Left kidney (tissue), 1 donor: ENCODE measurements at regions not wholly inside any gene's neighbourhood (a gene's known extent, or its start where the extent isn't known, plus 50 kb on each side); places are given as distances from the start of the nearest gene placed in this dataset.

Experiments
- DNase-seq: peaks from one replicate; pipeline ENCODE4 v3.0.0-alpha.2; 2013

DNA sequence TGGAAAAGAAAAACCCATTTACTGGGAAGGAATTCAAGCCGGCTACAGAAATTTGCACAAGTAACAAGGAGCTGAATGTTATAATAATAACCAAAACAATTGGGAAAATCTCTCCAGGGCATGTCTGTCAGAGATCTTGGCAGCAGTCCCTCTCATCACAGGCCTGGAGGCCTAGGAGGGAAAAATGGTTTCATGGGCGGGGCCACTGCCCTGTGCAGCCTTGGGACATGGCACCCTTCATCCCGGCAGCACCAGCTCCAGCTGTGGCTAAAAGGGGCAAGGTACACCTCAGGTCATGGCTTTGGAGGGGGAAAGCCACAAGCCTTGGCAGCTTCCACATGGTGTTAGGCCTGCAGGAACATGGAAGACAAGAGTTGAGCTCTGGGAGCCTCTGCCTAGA is 513.1 kb upstream of the CNKSR2 start:
- no peak for DNase-seq

DNA sequence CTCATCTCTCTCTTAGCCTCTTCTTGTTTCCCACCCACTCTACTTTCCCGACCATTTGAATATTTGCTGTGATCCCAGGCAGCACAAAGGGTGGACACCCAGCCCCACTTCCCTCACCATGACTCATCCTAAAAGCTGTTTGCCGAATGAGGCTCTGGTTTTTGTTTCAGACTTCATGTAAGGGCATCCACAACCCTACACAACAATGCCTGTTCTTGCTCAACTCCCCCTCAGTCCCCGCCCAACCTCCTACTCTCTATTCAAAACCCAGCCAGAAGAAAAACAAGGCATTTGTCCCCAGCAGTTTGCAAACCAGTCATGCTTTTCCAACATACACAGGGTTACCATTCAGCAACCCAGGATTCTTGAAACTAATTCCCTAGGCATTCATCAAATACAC is 516.5 kb upstream of the CNKSR2 start:
- DNase-seq = no peak

DNA sequence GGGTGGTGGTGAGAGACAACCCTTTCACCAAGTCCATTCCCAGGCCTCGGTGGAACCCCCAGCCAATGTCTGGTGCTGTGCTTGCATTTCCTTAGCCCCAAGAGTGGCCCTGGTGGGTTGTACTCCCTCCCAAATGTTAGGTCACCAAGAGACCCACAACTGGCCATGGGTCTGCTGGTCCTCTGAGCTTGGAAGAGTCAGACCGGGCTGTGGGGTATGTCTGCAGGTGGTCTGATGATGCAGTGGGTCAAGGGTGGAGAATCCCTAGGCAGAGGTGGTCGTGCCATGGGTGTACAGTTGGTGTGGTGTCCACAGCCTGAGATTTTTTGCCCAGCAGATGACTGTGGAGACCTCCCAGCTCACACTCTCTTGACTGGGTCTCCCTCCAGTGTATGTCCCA is 535.7 kb upstream of the CNKSR2 start:
- DNase-seq = no peak

DNA sequence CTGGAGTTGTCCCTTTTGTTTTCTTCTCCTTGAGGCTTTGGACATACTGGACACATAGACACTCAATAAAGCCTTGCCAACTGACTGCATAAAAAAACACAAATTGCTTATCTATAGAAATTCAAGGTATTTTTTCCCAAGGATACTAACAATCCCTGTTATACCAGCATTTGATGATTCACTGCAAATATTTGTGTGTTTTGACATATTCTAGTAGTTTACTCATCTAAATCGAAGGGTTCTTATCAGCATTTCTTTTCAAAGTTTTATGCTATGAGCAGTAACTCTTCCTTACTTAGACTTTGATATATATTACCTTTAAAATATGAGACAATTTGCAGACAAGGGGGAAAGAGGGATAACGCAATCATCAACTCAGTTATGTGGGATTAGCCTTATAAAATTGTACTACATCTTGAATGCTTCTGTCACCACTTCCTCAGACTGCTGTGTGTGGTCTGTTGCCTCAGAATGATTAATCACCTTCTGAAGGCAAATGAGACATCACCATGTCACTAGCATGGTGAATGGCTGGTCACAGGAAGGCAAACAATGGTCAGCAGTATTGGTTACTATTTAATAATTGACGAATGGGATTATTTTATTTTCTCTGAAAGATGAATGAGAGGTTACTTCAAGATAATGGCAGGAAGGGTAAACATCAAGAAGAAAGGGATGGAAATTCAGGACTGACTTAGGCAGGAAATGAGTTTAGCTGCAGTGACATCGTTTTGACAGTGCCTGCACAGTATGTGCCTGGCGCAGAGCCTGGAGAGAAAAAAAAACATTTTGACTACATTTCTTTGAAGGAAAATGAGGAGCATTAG is 544.3 kb upstream of the CNKSR2 start:
- DNase-seq = no peak

DNA sequence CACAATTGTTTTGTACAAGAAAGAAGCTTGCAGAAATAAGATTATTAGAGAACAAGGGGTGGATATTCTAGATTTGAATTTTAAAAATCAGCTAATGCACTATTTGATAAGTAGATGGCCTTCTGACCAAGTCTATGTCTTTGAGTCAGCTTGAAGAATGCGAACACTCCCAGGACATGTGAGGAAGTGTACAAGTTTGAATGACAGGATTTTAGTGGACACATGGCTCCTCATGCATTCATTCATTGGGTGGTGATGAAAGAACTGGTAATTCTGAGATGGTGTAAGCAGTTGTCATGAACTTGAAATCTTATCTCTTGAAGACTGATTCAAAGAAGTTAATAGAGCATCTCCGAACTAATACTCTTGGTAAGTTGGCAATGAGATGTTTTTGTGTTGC is 548.2 kb upstream of the CNKSR2 start:
- DNase-seq = no peak

DNA sequence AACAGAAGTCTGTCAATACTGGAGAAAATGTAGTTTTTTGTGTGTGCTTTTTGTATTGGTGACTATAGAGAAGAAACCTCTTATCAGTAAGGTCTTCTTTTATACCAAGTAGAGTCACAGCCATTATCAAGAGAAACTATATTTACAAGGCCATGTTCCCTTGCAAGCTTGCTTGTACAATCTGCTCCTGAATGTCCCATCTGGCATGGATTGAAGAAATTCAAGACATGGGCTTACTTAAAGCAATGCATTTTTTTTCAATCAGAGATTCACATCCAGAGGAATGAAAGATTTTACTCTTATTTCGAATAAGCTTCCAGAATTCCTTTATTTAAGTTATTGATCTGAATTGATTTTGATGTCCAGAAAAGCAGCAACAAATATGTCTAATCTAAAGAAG is 537.3 kb upstream of the RPS6KA3 start:
- DNase-seq = no peak

DNA sequence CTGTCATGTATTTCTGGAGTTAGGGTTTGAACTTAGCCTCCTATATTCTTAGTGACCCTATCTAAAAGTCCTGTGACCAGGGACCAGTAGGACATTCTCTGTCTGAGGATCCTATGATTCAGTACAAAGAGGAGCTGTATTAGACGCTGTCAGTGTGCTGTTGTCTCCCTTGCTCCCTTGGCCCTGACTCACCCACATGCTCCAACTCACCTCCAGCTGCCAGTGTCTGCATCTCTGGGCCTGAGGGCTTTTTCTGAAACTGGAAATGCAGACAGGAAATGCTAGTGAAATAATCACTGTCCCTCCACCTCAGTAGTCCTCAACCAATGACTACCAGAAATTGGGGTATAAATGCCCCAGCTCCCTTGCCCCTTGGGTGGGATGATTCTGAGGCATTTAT is 535.3 kb upstream of the RPS6KA3 start:
- DNase-seq = no peak

DNA sequence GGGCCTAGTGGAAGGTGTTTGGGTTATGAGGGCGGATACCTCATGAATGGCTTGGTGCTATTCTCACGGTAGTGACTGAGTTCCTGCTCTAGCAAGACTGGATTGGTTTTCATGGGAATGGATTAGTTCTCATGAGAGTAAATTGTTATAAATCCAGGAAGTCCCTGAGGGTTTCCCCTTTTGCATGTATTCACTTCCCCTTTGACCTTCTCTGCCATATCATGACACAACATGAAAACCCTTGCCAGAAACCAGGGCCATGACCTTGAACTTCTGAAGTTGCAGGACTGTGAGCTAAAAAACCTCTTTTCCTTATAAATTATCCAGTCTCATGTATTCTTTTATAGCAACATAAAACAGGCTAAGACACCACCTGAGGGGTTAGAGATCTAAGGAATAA is 529.7 kb upstream of the RPS6KA3 start:
- DNase-seq = no peak

DNA sequence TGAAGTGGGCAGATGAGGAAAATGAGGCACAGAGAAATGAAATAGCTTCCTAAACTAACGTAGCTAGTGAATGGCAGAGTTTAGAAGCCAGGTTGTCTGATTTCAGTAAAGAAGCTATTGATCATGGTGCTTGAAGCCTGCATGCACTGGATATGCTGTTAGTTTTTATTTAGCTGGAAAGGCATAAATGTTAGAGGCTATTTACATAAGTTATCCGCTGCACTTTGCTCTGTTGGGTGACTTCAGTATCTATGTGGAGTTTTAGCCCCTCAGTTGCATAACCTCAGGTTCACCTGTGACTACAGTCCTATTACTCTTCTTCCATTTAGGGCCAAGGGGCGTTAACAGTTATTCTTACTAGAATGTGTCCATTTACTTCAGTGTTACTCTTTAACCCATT is 522.4 kb upstream of the RPS6KA3 start:
- DNase-seq = no peak

DNA sequence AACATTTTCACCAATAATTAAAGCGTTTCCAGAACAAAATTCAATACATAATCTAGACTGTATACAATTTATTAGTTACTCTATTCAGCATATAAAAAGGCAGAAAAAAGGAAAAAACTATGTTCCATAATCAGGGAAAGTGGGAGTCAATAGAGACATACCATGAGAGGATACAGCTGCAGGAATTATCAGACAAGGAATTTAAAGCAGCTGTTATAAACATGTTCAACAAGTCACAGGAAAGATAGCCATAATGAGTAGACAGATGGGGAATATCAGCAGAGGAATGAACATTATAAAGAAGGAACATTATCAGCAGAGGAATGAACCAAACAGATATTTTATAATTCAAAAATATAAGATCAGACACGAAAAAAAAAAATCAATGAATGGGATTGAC is 500.6 kb upstream of the RPS6KA3 start:
- DNase-seq = no peak

DNA sequence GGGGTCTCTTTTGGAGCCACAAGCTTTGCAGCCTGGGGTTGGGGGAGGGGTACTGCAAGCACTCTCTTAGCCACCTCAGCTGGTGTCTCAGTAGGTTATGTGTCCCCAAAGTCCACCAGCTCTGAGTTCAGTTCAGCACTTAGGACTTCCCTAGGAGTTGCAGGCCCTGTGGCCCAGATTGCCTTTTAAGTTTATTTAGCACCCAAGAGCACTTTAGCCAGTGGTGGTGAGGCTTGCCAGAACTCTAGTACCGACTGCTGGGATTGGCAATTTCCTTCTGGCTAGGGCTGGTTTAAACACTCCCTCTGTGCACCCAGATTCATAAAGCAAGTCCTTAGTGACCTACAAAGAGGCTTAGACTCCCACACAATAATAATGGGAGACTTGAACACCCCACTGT is 489.9 kb upstream of the RPS6KA3 start:
- no peak for DNase-seq

DNA sequence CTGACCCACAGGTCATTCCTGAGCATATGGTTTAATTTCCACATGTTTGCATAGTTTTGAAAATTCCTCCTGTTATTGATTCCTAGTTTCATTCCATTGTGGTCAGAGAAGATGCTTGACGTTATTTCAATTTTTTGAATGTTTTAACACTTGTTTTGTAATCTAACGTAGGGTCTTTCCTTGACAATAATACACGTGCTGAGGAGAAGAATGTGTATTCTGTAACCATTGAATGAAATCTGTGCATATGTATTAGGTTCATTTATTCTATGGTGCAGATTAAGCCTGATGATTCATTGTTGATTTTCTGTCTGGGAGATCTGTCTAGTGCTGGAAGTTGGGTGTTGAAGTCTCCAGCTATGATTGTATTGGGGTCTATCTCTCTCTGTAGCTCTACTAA is 486.4 kb upstream of the RPS6KA3 start:
- DNase-seq = no peak

DNA sequence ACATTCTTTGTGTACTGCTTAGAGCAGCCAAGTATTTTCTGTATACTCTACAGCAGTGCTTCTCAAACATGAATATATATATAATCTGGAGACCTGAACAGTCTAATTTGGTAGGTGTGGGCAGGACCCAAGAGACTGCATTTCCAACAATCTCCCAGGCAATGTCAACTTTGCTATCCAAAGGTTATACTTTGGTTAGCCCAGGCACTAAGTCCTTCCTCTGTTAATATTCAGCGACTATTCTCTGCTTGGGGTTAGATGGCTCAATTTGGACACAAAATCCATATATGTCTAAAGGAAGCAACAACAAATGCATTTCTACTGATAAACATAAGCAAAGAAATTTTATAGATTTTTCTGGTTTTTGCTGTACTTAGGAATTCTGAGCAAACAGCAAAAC is 480.0 kb upstream of the RPS6KA3 start:
- DNase-seq = no peak

DNA sequence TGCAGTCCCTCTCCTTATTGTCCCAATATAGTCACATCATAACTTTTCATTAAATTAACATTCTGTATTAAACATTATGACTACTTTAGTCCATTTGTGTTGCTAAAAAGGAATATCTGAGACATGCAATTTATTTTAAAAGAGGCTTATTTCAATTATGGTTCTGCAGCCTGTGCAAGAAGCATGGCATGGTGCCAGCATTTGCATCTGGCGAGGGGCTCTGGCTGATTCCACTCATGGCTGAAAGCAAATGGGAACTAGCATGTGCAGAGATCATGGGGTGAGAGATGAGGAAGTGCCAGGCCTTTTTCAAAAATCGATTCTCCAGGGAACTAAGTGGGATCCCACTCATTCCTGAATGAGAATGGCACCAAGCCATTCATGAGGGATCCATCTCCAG is 476.3 kb upstream of the RPS6KA3 start:
- DNase-seq = no peak

DNA sequence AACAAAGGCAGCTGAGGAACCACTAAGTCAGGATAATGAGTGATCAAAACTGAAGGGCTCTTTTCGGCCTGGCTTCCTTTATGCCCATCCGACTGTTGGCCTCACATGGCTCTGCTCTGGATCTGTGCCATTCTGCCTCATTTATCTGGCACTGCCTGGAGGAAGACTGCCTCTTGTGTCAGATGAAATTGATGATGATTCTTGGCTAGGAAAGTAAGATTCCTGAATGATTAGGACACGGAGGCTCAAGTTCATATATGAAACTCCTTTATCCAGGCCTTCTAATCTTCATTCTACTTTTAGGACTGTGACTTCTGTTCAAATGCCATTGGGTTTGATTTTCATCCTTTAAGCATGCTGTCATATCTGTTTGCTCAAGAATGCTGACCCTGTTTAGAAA is 475.4 kb upstream of the RPS6KA3 start:
- DNase-seq = no peak

DNA sequence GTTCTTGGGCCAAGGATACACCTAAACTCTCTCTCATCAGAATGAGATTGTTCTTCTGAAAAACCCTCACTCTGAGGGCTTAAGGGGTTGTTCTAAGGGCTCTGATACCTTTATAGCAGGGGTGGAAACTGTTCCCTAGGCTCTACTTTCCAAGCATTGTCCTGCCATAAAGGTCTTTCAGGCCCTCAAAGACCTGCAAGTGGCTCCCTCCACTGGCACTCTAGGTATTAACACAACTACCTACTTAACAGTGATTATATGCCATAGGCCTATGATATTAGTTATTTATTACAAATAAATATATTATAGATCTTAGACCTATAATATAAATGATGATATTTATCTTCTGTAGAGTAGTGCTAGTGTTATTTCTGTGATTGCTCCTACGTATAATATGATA is 473.7 kb upstream of the RPS6KA3 start:
- DNase-seq = no peak

DNA sequence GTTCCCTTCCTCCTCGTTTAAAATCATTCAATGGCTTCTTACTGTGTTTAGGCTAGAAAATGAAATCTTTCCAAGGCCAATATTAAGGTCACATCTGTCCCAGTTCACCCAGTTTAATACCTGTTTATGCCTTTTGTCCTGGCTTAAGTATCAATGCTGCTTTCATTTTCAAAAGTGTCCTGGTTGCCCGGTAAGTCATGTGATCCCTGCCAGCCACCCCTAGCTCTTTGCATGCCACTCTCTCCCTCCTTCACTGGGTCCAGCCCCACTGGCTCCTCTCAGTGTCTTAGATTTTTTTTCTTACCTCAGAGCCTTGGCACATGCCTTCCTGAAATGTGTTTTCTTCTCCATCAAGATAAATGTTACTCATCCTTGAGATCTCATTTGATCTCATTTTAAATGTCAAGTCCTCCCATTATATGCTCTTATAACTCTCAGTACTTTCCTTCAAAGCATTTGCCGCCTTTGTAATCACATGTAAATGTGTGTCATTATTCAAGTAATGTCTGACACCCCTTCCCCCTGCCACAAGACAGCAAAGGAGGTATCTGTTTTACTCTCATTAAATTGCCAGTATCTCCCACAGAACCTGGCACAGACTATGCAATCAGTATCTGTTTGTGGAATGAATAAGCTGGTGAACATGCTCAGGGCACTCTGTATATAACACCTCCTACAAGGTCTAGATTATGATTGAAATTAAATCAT is 472.5 kb upstream of the RPS6KA3 start:
- no peak for DNase-seq

DNA sequence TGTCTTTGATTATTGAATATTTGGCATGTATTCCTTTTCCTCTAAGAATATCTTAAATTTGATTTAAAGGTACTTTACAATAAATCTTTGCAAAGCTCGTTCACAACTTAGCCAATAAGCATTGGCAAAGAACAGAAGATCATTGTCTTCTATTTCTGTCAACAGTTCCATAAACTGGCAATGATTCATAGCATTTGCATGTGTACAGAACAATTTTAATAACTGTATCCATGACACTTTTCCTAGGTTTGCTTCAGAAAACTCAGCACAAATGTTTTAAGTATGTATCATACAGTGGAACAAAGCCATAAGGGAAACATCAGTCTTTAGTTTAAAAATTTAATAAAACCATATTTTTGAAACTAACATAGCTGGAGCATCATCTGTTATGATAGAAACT is 462.7 kb upstream of the RPS6KA3 start:
- no peak for DNase-seq

DNA sequence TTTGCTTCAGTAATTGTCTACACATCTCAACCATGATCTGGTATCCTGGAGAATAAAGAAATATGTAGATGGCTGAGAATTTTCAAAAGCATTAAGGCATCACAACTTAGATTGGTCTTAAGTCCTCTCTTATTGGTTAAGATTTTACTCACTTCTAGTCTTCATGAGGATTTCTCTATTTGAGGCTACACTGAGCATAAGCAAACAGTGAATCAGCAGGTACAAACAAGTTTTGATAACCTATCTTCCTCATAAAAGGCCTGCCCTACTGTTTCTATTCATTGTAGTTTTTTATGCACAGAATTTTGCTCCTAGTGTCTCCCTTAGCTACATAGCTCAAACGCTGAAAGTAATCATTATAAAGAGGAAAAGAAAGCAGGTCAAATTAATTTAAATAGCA is 460.7 kb upstream of the RPS6KA3 start:
- DNase-seq = no peak

DNA sequence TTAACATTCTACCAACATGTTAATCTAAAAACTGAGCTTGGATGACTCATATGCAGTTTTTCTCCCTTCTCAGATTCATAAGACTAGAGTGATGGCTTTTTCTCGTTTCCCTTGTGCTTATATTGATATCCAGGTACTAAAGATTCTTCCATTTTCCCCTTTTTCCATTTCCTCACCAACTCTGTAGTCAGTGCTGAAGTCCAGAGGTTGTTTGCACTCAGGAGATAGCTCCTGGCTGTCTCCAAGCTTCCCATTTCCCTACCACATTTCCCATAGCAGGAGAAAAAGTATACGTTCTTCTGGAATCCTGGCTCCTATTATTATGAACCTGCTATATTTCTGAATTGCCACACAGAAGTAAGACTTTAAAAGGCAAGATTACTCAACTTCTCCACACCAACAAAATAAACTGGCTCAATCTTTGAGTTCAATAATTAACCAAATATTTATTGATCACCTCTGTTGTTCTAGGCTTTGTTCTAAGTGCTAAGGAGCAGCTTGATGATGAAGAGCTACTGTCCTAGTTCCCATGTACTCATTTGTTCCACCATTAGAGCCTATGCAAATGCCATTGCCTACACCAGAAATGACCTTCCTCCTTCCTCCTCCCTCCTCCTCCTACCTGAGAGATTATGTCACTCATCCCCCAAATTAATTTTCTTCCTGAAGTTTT is 454.4 kb upstream of the RPS6KA3 start:
- DNase-seq = no peak

DNA sequence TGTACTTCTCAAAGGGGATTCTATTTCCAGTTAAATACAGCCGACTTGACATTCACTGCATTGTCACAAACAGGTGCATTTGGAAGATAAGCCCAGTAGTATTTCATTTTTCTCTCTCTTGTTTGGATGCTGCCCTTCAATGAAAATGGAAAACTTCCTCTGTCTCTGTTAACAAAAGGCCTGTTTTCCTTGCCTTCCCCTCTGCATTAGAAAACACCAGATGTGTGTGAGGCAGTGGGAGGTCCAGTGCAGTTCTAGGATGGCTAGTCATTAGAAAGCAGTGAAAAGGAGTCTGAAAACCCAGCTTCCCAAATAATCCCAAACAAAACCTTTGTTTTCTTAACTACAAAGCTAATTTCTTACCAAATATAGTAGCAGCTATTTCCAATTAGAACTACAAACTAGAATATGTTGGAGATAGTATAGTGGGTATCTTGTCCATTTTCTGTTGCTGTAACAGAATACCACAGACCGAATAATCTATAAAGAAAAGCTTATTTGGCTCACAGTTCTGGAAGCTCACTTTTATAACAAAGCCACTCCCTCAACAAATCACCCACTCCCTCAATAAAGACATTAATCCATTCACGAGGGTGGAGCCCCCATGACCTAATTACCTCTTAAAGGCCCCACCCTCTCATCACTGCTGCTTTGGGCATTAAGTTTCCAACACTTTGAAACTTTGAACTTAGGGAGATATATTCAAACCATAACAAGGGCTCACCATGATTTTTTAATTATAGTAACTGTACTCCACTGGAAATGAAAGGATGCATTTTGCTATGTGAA is 452.1 kb upstream of the RPS6KA3 start:
- no peak for DNase-seq

DNA sequence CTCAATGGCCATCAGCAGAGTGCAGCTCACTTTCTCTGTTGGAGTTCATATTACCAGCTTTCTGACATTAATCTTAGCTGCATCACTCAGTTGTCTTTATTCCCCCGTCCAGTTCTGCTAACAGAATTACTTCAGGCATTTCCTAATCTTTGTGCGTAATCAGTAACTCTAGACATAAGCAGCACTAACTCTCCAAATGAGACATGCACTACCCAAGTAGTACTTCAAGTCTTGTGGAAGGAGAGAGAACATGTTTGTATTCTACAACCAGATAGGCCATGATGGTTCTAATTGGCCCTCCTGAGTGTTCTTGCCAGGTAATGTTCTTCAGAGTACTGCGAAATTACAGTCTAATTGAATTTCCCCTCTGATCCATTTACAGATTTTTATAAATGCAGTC is 448.5 kb upstream of the RPS6KA3 start:
- DNase-seq = no peak

DNA sequence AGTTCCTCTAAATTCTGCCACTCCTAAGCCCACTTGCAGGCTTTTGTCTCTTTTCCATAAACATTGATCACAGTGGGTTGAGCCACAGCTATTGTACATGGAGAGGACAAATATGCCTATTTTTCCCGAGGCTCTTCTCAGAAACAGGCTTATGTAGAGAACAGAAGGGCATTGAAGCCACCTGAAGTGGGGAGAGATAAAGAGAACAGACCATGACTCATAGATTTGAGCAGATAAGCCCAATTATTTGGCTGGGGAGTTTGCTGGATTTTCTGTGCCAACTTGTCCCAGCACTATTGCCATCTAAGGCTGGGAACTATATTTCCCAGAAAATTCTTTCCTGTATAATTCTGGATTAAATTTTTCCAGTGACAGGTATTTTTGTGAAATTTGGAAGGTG is 446.1 kb upstream of the RPS6KA3 start:
- no peak for DNase-seq
